Fibroblast of lung (primary cell): ENCODE measurements at regions not wholly inside any gene's neighbourhood (a gene's known extent, or its start where the extent isn't known, plus 50 kb on each side); places are given as distances from the start of the nearest gene placed in this dataset.

ENCODE experiments used
- DNase-seq, 2 donors: peaks; one replicate each; pipeline versions ENCODE4 v3.0.0 to v3.0.0-alpha.2; 2010; ENCODE audit warnings: low read depth in 2 of 2
- H2AFZ ChIP-seq: 2 replicates; pipeline ENCODE4 v1.5.1; 2012; ENCODE audit warnings: low read length, control low read depth, inconsistent platforms
- H3K27ac ChIP-seq: 2 replicates; pipeline ENCODE4 v1.5.1; 2011; ENCODE audit warnings: low read length, control low read depth; ENCODE audit not compliant: insufficient read depth
- H3K27me3 ChIP-seq: 2 replicates; pipeline ENCODE4 v1.5.1; 2011; ENCODE audit warnings: mild to moderate bottlenecking, low read length; ENCODE audit not compliant: control insufficient read depth, insufficient read depth
- H3K36me3 ChIP-seq: 2 replicates; pipeline ENCODE4 v1.5.1; 2011; ENCODE audit warnings: low read length; ENCODE audit not compliant: control insufficient read depth, insufficient read depth
- H3K4me1 ChIP-seq: 2 replicates; pipeline ENCODE4 v1.5.1; 2011; ENCODE audit warnings: low read length; ENCODE audit not compliant: control insufficient read depth, insufficient read depth; ENCODE audit errors: extremely low read depth
- H3K4me2 ChIP-seq: 2 replicates; pipeline ENCODE4 v1.5.1; 2011; ENCODE audit warnings: low read length, control low read depth; ENCODE audit not compliant: insufficient read depth; ENCODE audit errors: extremely low read depth
- H3K4me3 ChIP-seq, 4 experiments: fragments of 200-600 bp in 1 of 4; sonication (generic) in 1 of 4; replicated peaks in 1 of 4; 2 replicates each; pipeline ENCODE4 v1.5.1; 2011 to 2016; ENCODE audit warnings: low read length in 4 of 4, low read depth in 3 of 4, mild to moderate bottlenecking in 3 of 4, control low read depth in 2 of 4, inconsistent platforms in 1 of 4, mixed read lengths in 1 of 4; ENCODE audit not compliant: insufficient read depth in 1 of 4; ENCODE audit errors: control extremely low read depth in 1 of 4
- H3K79me2 ChIP-seq: 2 replicates; pipeline ENCODE4 v1.5.1; 2012; ENCODE audit warnings: mild to moderate bottlenecking, low read length, inconsistent platforms; ENCODE audit not compliant: control insufficient read depth, insufficient read depth
- H3K9ac ChIP-seq: 2 replicates; pipeline ENCODE4 v1.5.1; 2011; ENCODE audit warnings: mild to moderate bottlenecking, low read length, control low read depth; ENCODE audit not compliant: insufficient read depth
- H3K9me3 ChIP-seq: 2 replicates; pipeline ENCODE4 v1.5.1; 2012; ENCODE audit warnings: low read depth, low read length; ENCODE audit not compliant: control insufficient read depth, insufficient read depth
- H4K20me1 ChIP-seq: 2 replicates; pipeline ENCODE4 v1.5.1; 2011; ENCODE audit warnings: low read length; ENCODE audit not compliant: control insufficient read depth, insufficient read depth; ENCODE audit errors: extremely low read depth
- EZH2 ChIP-seq: IDR thresholded peaks from 2 replicates; pipeline ENCODE4 v1.5.1; 2012; ENCODE audit warnings: low read length, control low read depth, mild to moderate bottlenecking; ENCODE audit errors: missing control alignments
- TF ChIP-seq, protein P1 (sequence below), 2 donors: IDR thresholded peaks in 1 of 2; conservative IDR thresholded peaks in 1 of 2; 1 replicate in 1 of 2; 2 replicates in 1 of 2; pipeline ENCODE4 v1.5.1; 2011 to 2012; ENCODE audit warnings: low read length in 2 of 2, control low read depth in 1 of 2, inconsistent platforms in 1 of 2, low read depth in 1 of 2, mild to moderate bottlenecking in 1 of 2

DNA sequence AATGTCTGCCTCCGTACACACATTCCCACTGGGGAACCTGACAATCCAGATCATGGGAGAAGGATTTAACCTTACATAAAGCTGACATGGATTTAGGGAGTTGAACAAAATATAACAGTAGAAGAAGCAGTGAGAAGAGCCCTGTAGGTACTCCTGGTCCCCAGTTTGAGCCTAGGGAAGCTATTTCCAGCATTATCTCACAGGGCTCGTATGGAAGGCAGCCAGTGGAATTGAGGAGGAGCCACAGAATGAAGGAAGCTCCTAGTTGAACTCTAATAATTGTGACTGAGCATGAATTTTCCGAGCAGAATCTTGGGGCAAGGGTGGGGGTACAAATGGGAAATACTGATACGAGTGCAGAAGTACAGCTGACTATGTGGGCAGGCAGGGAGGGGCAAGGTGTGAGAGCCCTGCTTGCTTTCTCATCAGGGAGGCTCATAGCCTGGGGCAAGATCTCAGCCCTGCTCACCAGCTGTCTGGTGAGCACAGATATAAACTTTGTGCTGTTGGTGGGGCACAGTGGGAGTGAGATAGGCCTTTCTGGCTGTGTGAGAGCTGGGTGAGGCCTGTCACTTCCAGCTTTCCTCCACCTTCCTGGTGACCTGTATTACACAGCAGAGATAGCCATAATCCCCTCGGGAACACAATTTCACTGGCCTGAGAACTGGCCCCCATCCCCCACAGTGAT is 290.7 kb upstream of the IL12B start:
- TF ChIP-seq, protein P1, sequence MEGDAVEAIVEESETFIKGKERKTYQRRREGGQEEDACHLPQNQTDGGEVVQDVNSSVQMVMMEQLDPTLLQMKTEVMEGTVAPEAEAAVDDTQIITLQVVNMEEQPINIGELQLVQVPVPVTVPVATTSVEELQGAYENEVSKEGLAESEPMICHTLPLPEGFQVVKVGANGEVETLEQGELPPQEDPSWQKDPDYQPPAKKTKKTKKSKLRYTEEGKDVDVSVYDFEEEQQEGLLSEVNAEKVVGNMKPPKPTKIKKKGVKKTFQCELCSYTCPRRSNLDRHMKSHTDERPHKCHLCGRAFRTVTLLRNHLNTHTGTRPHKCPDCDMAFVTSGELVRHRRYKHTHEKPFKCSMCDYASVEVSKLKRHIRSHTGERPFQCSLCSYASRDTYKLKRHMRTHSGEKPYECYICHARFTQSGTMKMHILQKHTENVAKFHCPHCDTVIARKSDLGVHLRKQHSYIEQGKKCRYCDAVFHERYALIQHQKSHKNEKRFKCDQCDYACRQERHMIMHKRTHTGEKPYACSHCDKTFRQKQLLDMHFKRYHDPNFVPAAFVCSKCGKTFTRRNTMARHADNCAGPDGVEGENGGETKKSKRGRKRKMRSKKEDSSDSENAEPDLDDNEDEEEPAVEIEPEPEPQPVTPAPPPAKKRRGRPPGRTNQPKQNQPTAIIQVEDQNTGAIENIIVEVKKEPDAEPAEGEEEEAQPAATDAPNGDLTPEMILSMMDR (conservative IDR thresholded peaks at IDR 0.05 in 1 of 2, IDR thresholded peaks at IDR 0.05 in 1 of 2; ENCODE audit: low read depth in 1 of 2, low read length in 2 of 2) = no peak
- TF ChIP-seq EZH2 = no peak
- H3K36me3 ChIP-seq = no peaks in the 10 kb centered on the region
- no peaks in the 10 kb centered on the region for H3K4me1 ChIP-seq
- no peak overlapping the region for H2AFZ ChIP-seq
- DNase-seq = no peak
- H3K27ac ChIP-seq = no peak overlapping the region
- no peak overlapping the region for H3K4me2 ChIP-seq
- H4K20me1 ChIP-seq = no peaks in the 10 kb centered on the region
- no peaks in the 10 kb centered on the region for H3K27me3 ChIP-seq
- H3K79me2 ChIP-seq = no peaks in the 10 kb centered on the region
- no peak overlapping the region for H3K4me3 ChIP-seq
- H3K9me3 ChIP-seq = no peaks in the 10 kb centered on the region
- H3K9ac ChIP-seq = no peak overlapping the region

- no peaks in the 10 kb centered on the region for H4K20me1 ChIP-seq
Observed at GRCh38 chr5:159628703-159629102, 287.6 kb upstream of the ADRA1B start.

DNA sequence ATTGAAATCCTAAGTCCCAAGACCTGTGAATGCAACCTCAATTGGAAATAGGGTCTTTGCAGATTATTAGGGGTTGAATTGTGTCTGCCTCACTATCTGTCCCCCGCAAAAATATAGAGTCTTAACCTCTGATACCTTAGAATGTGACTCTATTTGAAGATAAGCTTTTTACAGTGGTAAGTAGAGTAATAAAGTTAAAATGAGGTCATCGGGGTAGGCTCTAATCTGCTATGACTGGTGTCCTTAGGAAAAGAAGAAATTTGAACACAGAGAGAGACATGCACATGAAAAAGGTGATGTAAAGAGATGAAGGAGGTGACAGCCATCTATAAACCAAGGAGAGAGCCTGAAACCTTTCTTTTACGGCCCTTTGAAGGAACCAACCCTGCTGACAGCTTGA is 287.1 kb upstream of the ADRA1B start:
- Histone ChIP-seq H3K4me1 (no peaks in the 10 kb centered on the region), H3K4me2 (no peak overlapping the region), H3K4me3 (no peak overlapping the region), H2AFZ (no peak overlapping the region), H3K9me3 (no peaks in the 10 kb centered on the region), H4K20me1 (no peaks in the 10 kb centered on the region), H3K27ac (no peak overlapping the region), H3K36me3 (no peaks in the 10 kb centered on the region), H3K27me3 (no peaks in the 10 kb centered on the region), H3K9ac (no peak overlapping the region), H3K79me2 (no peaks in the 10 kb centered on the region)
- no peak for TF ChIP-seq EZH2
- TF ChIP-seq, protein P1 (conservative IDR thresholded peaks at IDR 0.05 in 1 of 2, IDR thresholded peaks at IDR 0.05 in 1 of 2; ENCODE audit: low read depth in 1 of 2, low read length in 2 of 2) = no peak
- no peak for DNase-seq

More at GRCh38 chr5:159628703-159629102, 287.6 kb upstream of the ADRA1B start:
- no peaks in the 10 kb centered on the region for H3K79me2 ChIP-seq
- no peak overlapping the region for H2AFZ ChIP-seq
- no peak overlapping the region for H3K4me3 ChIP-seq
- H3K9ac ChIP-seq = no peak overlapping the region
- no peak for DNase-seq
- H3K27me3 ChIP-seq = no peaks in the 10 kb centered on the region
- H3K36me3 ChIP-seq = no peaks in the 10 kb centered on the region
- H3K27ac ChIP-seq = no peak overlapping the region
- no peaks in the 10 kb centered on the region for H3K4me1 ChIP-seq
- no peak overlapping the region for H3K4me2 ChIP-seq
- no peaks in the 10 kb centered on the region for H3K9me3 ChIP-seq
- TF ChIP-seq EZH2 = no peak
- TF ChIP-seq, protein P1 (conservative IDR thresholded peaks at IDR 0.05 in 1 of 2, IDR thresholded peaks at IDR 0.05 in 1 of 2; ENCODE audit: low read depth in 1 of 2, low read length in 2 of 2) = no peak
